IPS DF 19.7 (cell line): ENCODE measurements at regions not wholly inside any gene's neighbourhood (a gene's known extent, or its start where the extent isn't known, plus 50 kb on each side); places are given as distances from the start of the nearest gene placed in this dataset.

ENCODE experiments used
- DNase-seq: peaks from one replicate; pipeline ENCODE4 v3.0.0-alpha.2; 2013; ENCODE audit warnings: low read depth, low spot score

- no peak for DNase-seq
Observed at GRCh38 chr11:116560589-116560988, 212.2 kb downstream of the BUD13 start.

- no peak for DNase-seq
Observed at GRCh38 chr11:116558504-116559211, 214.1 kb downstream of the BUD13 start.

GRCh38 chr11:116557282-116557681, 215.5 kb downstream of the BUD13 start:
- no peak for DNase-seq

- no peak for DNase-seq
Observed at GRCh38 chr11:116556483-116556882, 216.3 kb downstream of the BUD13 start.

- DNase-seq = no peak
Observed at GRCh38 chr11:116553482-116553881, 219.3 kb downstream of the BUD13 start.

GRCh38 chr11:116551576-116551975, 221.2 kb downstream of the BUD13 start:
- no peak for DNase-seq

- no peak for DNase-seq
Observed at GRCh38 chr11:116548256-116548655, 224.5 kb downstream of the BUD13 start.

- DNase-seq = no peak
Observed at GRCh38 chr11:116547571-116547970, 225.2 kb downstream of the BUD13 start.

GRCh38 chr11:116545912-116546311, 226.9 kb downstream of the BUD13 start:
- DNase-seq = no peak

GRCh38 chr11:116544721-116545120, 228.1 kb downstream of the BUD13 start:
- DNase-seq = no peak

GRCh38 chr11:116543911-116544475, 228.8 kb downstream of the BUD13 start:
- DNase-seq = no peak

- no peak for DNase-seq
Observed at GRCh38 chr11:116543099-116543498, 229.7 kb downstream of the BUD13 start.

- DNase-seq = no peak
Observed at GRCh38 chr11:116542406-116542805, 230.4 kb downstream of the BUD13 start.

- no peak for DNase-seq
Observed at GRCh38 chr11:116541460-116541859, 231.3 kb downstream of the BUD13 start.

GRCh38 chr11:116540645-116541304, 232.0 kb downstream of the BUD13 start:
- DNase-seq = no peak

GRCh38 chr11:116539836-116540418, 232.9 kb downstream of the BUD13 start:
- DNase-seq = no peak

GRCh38 chr11:116539211-116539610, 233.6 kb downstream of the BUD13 start:
- no peak for DNase-seq

- DNase-seq = no peak
Observed at GRCh38 chr11:116538677-116539076, 234.1 kb downstream of the BUD13 start.

GRCh38 chr11:116537709-116538108, 235.1 kb downstream of the BUD13 start:
- no peak for DNase-seq

GRCh38 chr11:116537121-116537520, 235.7 kb downstream of the BUD13 start:
- no peak for DNase-seq

GRCh38 chr11:116536416-116536815, 236.4 kb downstream of the BUD13 start:
- no peak for DNase-seq

- DNase-seq = no peak
Observed at GRCh38 chr11:116535994-116536393, 236.8 kb downstream of the BUD13 start.

- no peak for DNase-seq
Observed at GRCh38 chr11:116535120-116535519, 237.7 kb downstream of the BUD13 start.
